Fibroblast of lung (primary cell): ENCODE measurements at regions not wholly inside any gene's neighbourhood (a gene's known extent, or its start where the extent isn't known, plus 50 kb on each side); places are given as distances from the start of the nearest gene placed in this dataset.

Source experiments
- DNase-seq, 2 donors: peaks; one replicate each; pipeline versions ENCODE4 v3.0.0 to v3.0.0-alpha.2; 2010; ENCODE audit warnings: low read depth in 2 of 2
- H2AFZ ChIP-seq: 2 replicates; pipeline ENCODE4 v1.5.1; 2012; ENCODE audit warnings: low read length, control low read depth, inconsistent platforms
- H3K27ac ChIP-seq: 2 replicates; pipeline ENCODE4 v1.5.1; 2011; ENCODE audit warnings: low read length, control low read depth; ENCODE audit not compliant: insufficient read depth
- H3K27me3 ChIP-seq: 2 replicates; pipeline ENCODE4 v1.5.1; 2011; ENCODE audit warnings: mild to moderate bottlenecking, low read length; ENCODE audit not compliant: control insufficient read depth, insufficient read depth
- H3K36me3 ChIP-seq: 2 replicates; pipeline ENCODE4 v1.5.1; 2011; ENCODE audit warnings: low read length; ENCODE audit not compliant: control insufficient read depth, insufficient read depth
- H3K4me1 ChIP-seq: 2 replicates; pipeline ENCODE4 v1.5.1; 2011; ENCODE audit warnings: low read length; ENCODE audit not compliant: control insufficient read depth, insufficient read depth; ENCODE audit errors: extremely low read depth
- H3K4me2 ChIP-seq: 2 replicates; pipeline ENCODE4 v1.5.1; 2011; ENCODE audit warnings: low read length, control low read depth; ENCODE audit not compliant: insufficient read depth; ENCODE audit errors: extremely low read depth
- H3K4me3 ChIP-seq, 4 experiments: fragments of 200-600 bp in 1 of 4; sonication (generic) in 1 of 4; replicated peaks in 1 of 4; 2 replicates each; pipeline ENCODE4 v1.5.1; 2011 to 2016; ENCODE audit warnings: low read length in 4 of 4, low read depth in 3 of 4, mild to moderate bottlenecking in 3 of 4, control low read depth in 2 of 4, inconsistent platforms in 1 of 4, mixed read lengths in 1 of 4; ENCODE audit not compliant: insufficient read depth in 1 of 4; ENCODE audit errors: control extremely low read depth in 1 of 4
- H3K79me2 ChIP-seq: 2 replicates; pipeline ENCODE4 v1.5.1; 2012; ENCODE audit warnings: mild to moderate bottlenecking, low read length, inconsistent platforms; ENCODE audit not compliant: control insufficient read depth, insufficient read depth
- H3K9ac ChIP-seq: 2 replicates; pipeline ENCODE4 v1.5.1; 2011; ENCODE audit warnings: mild to moderate bottlenecking, low read length, control low read depth; ENCODE audit not compliant: insufficient read depth
- H3K9me3 ChIP-seq: 2 replicates; pipeline ENCODE4 v1.5.1; 2012; ENCODE audit warnings: low read depth, low read length; ENCODE audit not compliant: control insufficient read depth, insufficient read depth
- H4K20me1 ChIP-seq: 2 replicates; pipeline ENCODE4 v1.5.1; 2011; ENCODE audit warnings: low read length; ENCODE audit not compliant: control insufficient read depth, insufficient read depth; ENCODE audit errors: extremely low read depth
- EZH2 ChIP-seq: IDR thresholded peaks from 2 replicates; pipeline ENCODE4 v1.5.1; 2012; ENCODE audit warnings: low read length, control low read depth, mild to moderate bottlenecking; ENCODE audit errors: missing control alignments
- TF ChIP-seq, protein P1 (sequence below), 2 donors: IDR thresholded peaks in 1 of 2; conservative IDR thresholded peaks in 1 of 2; 1 replicate in 1 of 2; 2 replicates in 1 of 2; pipeline ENCODE4 v1.5.1; 2011 to 2012; ENCODE audit warnings: low read length in 2 of 2, control low read depth in 1 of 2, inconsistent platforms in 1 of 2, low read depth in 1 of 2, mild to moderate bottlenecking in 1 of 2

DNA sequence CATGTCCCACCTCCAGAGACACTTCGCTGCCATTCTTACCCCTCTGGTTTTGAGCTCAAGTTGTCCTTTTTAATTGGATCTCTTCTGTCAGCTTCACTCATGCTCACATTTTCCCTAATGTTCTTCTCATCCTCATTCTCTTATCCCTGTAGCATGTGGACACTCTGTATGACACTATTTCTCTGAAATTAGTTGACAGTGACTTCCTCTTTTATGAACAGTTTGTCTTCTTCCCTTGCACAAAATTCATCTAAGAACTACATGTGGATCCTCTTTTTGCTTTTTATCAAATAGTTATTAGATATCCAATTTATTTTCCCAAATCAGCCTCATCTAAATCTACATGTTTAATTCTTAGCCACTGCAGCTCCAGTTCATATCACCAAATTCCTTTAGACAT is 676.2 kb downstream of the MAT2B start:
- Histone ChIP-seq H3K9me3 (no peaks in the 10 kb centered on the region), H3K27me3 (no peaks in the 10 kb centered on the region), H4K20me1 (no peaks in the 10 kb centered on the region), H3K79me2 (no peaks in the 10 kb centered on the region), H3K4me3 (no peak overlapping the region), H2AFZ (no peak overlapping the region), H3K27ac (no peak overlapping the region), H3K36me3 (no peaks in the 10 kb centered on the region), H3K4me2 (no peak overlapping the region), H3K9ac (no peak overlapping the region), H3K4me1 (no peaks in the 10 kb centered on the region)
- no peak for TF ChIP-seq EZH2
- TF ChIP-seq, protein P1, sequence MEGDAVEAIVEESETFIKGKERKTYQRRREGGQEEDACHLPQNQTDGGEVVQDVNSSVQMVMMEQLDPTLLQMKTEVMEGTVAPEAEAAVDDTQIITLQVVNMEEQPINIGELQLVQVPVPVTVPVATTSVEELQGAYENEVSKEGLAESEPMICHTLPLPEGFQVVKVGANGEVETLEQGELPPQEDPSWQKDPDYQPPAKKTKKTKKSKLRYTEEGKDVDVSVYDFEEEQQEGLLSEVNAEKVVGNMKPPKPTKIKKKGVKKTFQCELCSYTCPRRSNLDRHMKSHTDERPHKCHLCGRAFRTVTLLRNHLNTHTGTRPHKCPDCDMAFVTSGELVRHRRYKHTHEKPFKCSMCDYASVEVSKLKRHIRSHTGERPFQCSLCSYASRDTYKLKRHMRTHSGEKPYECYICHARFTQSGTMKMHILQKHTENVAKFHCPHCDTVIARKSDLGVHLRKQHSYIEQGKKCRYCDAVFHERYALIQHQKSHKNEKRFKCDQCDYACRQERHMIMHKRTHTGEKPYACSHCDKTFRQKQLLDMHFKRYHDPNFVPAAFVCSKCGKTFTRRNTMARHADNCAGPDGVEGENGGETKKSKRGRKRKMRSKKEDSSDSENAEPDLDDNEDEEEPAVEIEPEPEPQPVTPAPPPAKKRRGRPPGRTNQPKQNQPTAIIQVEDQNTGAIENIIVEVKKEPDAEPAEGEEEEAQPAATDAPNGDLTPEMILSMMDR (conservative IDR thresholded peaks at IDR 0.05 in 1 of 2, IDR thresholded peaks at IDR 0.05 in 1 of 2; ENCODE audit: low read depth in 1 of 2, low read length in 2 of 2) = no peak
- no peak for DNase-seq

DNA sequence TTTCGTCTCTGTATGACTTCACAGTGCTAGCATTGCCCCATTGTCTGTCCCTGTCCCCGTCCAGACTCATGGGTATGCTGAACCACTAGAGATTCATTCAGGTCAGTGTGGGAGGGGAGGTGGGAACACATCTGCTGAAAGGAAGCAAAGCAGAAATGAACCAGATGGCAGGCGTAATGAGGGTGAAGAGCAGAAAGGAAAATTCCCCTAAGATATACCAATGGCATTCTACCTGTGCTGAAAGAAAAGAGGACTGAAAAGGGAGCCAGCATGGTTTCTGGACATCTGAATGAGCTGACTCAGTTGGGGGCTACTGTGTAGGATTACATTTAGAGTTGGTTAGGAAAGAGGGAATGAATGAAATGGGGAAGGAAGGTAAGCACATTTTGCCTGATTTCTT is 678.7 kb downstream of the MAT2B start:
- H3K27ac ChIP-seq = no peak overlapping the region
- H3K9ac ChIP-seq = no peak overlapping the region
- H3K27me3 ChIP-seq = no peaks in the 10 kb centered on the region
- H3K4me2 ChIP-seq = no peak overlapping the region
- no peaks in the 10 kb centered on the region for H3K9me3 ChIP-seq
- DNase-seq = no peak
- no peaks in the 10 kb centered on the region for H3K4me1 ChIP-seq
- no peaks in the 10 kb centered on the region for H3K36me3 ChIP-seq
- TF ChIP-seq, protein P1 (conservative IDR thresholded peaks at IDR 0.05 in 1 of 2, IDR thresholded peaks at IDR 0.05 in 1 of 2; ENCODE audit: low read depth in 1 of 2, low read length in 2 of 2) = no peak
- TF ChIP-seq EZH2 = no peak
- no peaks in the 10 kb centered on the region for H3K79me2 ChIP-seq
- H4K20me1 ChIP-seq = no peaks in the 10 kb centered on the region
- H3K4me3 ChIP-seq = no peak overlapping the region
- no peak overlapping the region for H2AFZ ChIP-seq

DNA sequence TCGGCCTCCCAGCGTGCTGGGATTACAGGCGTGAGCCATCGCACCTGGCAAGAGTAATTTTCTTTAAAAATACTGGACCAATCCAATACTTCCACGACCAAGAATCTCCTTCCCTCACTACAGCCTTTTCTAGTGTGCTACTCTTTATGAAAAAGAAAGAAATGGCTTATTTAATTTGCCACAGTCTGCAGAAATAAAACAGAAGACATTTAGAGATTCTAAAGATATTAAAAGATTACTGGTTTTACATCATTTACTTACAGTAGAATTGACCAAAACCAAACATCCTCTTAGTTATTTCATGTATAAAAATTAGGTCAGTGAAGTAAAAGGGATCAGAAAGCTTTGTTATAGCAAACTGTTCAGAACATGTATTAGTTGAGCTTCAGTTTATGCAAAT is 679.6 kb downstream of the MAT2B start:
- no peak overlapping the region for H3K9ac ChIP-seq
- no peaks in the 10 kb centered on the region for H3K4me1 ChIP-seq
- no peaks in the 10 kb centered on the region for H3K9me3 ChIP-seq
- H3K27ac ChIP-seq = no peak overlapping the region
- no peak for DNase-seq
- no peak overlapping the region for H2AFZ ChIP-seq
- H3K27me3 ChIP-seq = no peaks in the 10 kb centered on the region
- no peak overlapping the region for H3K4me2 ChIP-seq
- no peaks in the 10 kb centered on the region for H3K79me2 ChIP-seq
- TF ChIP-seq, protein P1 (conservative IDR thresholded peaks at IDR 0.05 in 1 of 2, IDR thresholded peaks at IDR 0.05 in 1 of 2; ENCODE audit: low read depth in 1 of 2, low read length in 2 of 2) = no peak
- no peak for TF ChIP-seq EZH2
- no peaks in the 10 kb centered on the region for H4K20me1 ChIP-seq
- H3K36me3 ChIP-seq = no peaks in the 10 kb centered on the region
- no peak overlapping the region for H3K4me3 ChIP-seq
